ENCODE measurements at regions not wholly inside any gene's neighbourhood (a gene's known extent, or its start where the extent isn't known, plus 50 kb on each side); places are given as distances from the start of the nearest gene placed in this dataset.
"Not testable (repeated sequence)": the region's sequence is repeated elsewhere in the genome, so short reads cannot be mapped to it uniquely, and the experiment has no call there.

GRCh38 chr10:30560326-30560725 is 69.2 kb downstream of the LYZL2 start:
- no peak for DNase-seq (ENCODE audit: low spot score)

- DNase-seq (ENCODE audit: low spot score): no peak
These were observed 70.4 kb downstream of the LYZL2 start for GRCh38 chr10:30559180-30559579.

GRCh38 chr10:30558411-30558810 is 71.1 kb downstream of the LYZL2 start:
- DNase-seq (ENCODE audit: low spot score): no peak

- DNase-seq (ENCODE audit: low spot score): peak; percentile 37
These were observed 71.7 kb downstream of the LYZL2 start for GRCh38 chr10:30557884-30558283.

- no peak for DNase-seq (ENCODE audit: low spot score)
These were observed 73.4 kb downstream of the LYZL2 start for GRCh38 chr10:30556189-30556588.

GRCh38 chr10:30555465-30555864 is 74.1 kb downstream of the LYZL2 start:
- no peak for DNase-seq (ENCODE audit: low spot score)

GRCh38 chr10:30554440-30554825 is 75.1 kb downstream of the LYZL2 start:
- no peak for DNase-seq (ENCODE audit: low spot score)

GRCh38 chr10:30553626-30554439 is 75.7 kb downstream of the LYZL2 start:
- DNase-seq (ENCODE audit: low spot score): no peak

GRCh38 chr10:30553018-30553625 is 76.4 kb downstream of the LYZL2 start:
- DNase-seq (ENCODE audit: low spot score): no peak

GRCh38 chr10:30550967-30551815 is 78.4 kb downstream of the LYZL2 start:
- DNase-seq (ENCODE audit: low spot score): no peak

- DNase-seq (ENCODE audit: low spot score): not testable (repeated sequence)
These were observed 80.3 kb downstream of the LYZL2 start for GRCh38 chr10:30549134-30549687.

- no peak for DNase-seq (ENCODE audit: low spot score)
These were observed 83.0 kb downstream of the LYZL2 start for GRCh38 chr10:30546511-30546910.

- DNase-seq (ENCODE audit: low spot score): no peak
These were observed 86.7 kb downstream of the LYZL2 start for GRCh38 chr10:30542895-30543288.

GRCh38 chr10:30542001-30542894 is 87.3 kb downstream of the LYZL2 start:
- peak; percentile 45 for DNase-seq (ENCODE audit: low spot score)

- DNase-seq (ENCODE audit: low spot score): no peak
These were observed 89.3 kb downstream of the LYZL2 start for GRCh38 chr10:30540276-30540675.

- peak; percentile 9 for DNase-seq (ENCODE audit: low spot score)
These were observed 91.5 kb downstream of the LYZL2 start for GRCh38 chr10:30538086-30538485.

GRCh38 chr10:30537586-30537985 is 92.0 kb downstream of the LYZL2 start:
- no peak for DNase-seq (ENCODE audit: low spot score)

- DNase-seq (ENCODE audit: low spot score): not testable (repeated sequence)
These were observed 92.4 kb downstream of the LYZL2 start for GRCh38 chr10:30537158-30537557.

- no peak for DNase-seq (ENCODE audit: low spot score)
These were observed 93.0 kb downstream of the LYZL2 start for GRCh38 chr10:30536578-30536977.

- no peak for DNase-seq (ENCODE audit: low spot score)
These were observed 93.9 kb downstream of the LYZL2 start for GRCh38 chr10:30535677-30536076.

- DNase-seq (ENCODE audit: low spot score): peak; percentile 38
These were observed 94.9 kb downstream of the LYZL2 start for GRCh38 chr10:30534465-30535144.
